Tongue (tissue), 1 donor: ENCODE measurements at regions not wholly inside any gene's neighbourhood (a gene's known extent, or its start where the extent isn't known, plus 50 kb on each side); places are given as distances from the start of the nearest gene placed in this dataset.
"Not testable (repeated sequence)": the region's sequence is repeated elsewhere in the genome, so short reads cannot be mapped to it uniquely, and the experiment has no call there.

Source experiments
- DNase-seq: peaks from one replicate; pipeline ENCODE4 v3.0.0-alpha.2; 2015

GRCh38 chr5:159456722-159457465, 126.6 kb upstream of the IL12B start:
- DNase-seq: no peak

GRCh38 chr5:159458217-159458711, 128.0 kb upstream of the IL12B start:
- DNase-seq: no peak

GRCh38 chr5:159459132-159459627, 128.9 kb upstream of the IL12B start:
- no peak for DNase-seq

- peak; percentile 24 for DNase-seq
These were observed 129.8 kb upstream of the IL12B start for GRCh38 chr5:159459951-159460538.

GRCh38 chr5:159463590-159464321, 133.5 kb upstream of the IL12B start:
- no peak for DNase-seq

GRCh38 chr5:159465604-159466003, 135.3 kb upstream of the IL12B start:
- DNase-seq: no peak

- DNase-seq: no peak
These were observed 137.4 kb upstream of the IL12B start for GRCh38 chr5:159467666-159468065.

- no peak for DNase-seq
These were observed 139.4 kb upstream of the IL12B start for GRCh38 chr5:159469496-159470372.

- peak; percentile 92 for DNase-seq
These were observed 141.6 kb upstream of the IL12B start for GRCh38 chr5:159471904-159472303.

- DNase-seq: no peak
These were observed 144.7 kb upstream of the IL12B start for GRCh38 chr5:159475026-159475425.

GRCh38 chr5:159478950-159479349, 148.7 kb upstream of the IL12B start:
- DNase-seq: no peak

GRCh38 chr5:159480849-159481248, 150.6 kb upstream of the IL12B start:
- DNase-seq: no peak

- no peak for DNase-seq
These were observed 151.5 kb upstream of the IL12B start for GRCh38 chr5:159481751-159482150.

GRCh38 chr5:159486836-159487235, 156.5 kb upstream of the IL12B start:
- DNase-seq: no peak

GRCh38 chr5:159488516-159488915, 158.2 kb upstream of the IL12B start:
- no peak for DNase-seq

GRCh38 chr5:159489779-159490178, 159.5 kb upstream of the IL12B start:
- no peak for DNase-seq

GRCh38 chr5:159490507-159490906, 160.2 kb upstream of the IL12B start:
- DNase-seq: no peak

- no peak for DNase-seq
These were observed 163.4 kb upstream of the IL12B start for GRCh38 chr5:159493696-159494095.

- no peak for DNase-seq
These were observed 166.5 kb upstream of the IL12B start for GRCh38 chr5:159496773-159497172.

GRCh38 chr5:159497221-159497620, 166.9 kb upstream of the IL12B start:
- no peak for DNase-seq

GRCh38 chr5:159498630-159499029, 168.3 kb upstream of the IL12B start:
- no peak for DNase-seq

GRCh38 chr5:159502116-159502515, 171.8 kb upstream of the IL12B start:
- not testable (repeated sequence) for DNase-seq
